ENCODE measurements at regions not wholly inside any gene's neighbourhood (a gene's known extent, or its start where the extent isn't known, plus 50 kb on each side); places are given as distances from the start of the nearest gene placed in this dataset.

DNA sequence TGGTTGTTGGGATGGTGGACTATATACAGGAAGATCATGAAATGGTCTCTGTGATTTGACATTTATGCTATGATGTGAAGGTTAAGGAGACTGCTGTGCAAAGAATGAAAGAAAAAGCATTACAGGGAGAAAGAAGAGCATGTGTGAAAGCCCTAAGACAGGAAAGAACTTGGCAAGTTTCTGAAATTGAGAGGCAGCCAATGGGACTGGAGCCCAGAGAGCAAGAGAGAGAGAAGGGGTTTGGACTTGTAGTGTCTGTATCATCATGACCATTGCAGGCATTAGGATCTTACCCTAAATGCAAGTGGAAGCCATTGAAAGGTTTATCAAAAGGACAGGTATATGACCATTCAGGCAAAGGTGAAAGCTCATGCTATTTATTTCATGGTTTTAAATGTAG lies 147.1 kb downstream of the NAA11 start:
- ChIA-PET POLR2A (no interaction called here), CTCF (ENCODE audit: unreplicated experiment) (no interaction called here)
- Histone ChIP-seq H3K27ac (ENCODE audit: low read depth, low read length, poor library complexity, severe bottlenecking) (no peak overlapping the region), H4K20me1 (ENCODE audit: insufficient read depth, low read length) (no peaks in the 10 kb centered on the region), H3K36me3 (ENCODE audit: insufficient read depth, low read length) (no peaks in the 10 kb centered on the region), H2AFZ (ENCODE audit: low read length) (no peak overlapping the region), H3K4me2 (ENCODE audit: low read length) (no peak overlapping the region), H3K9me2 (ENCODE audit: insufficient read depth, low read length) (no peaks in the 10 kb centered on the region), H3K4me3 (ENCODE audit: low read depth, low read length, poor library complexity, severe bottlenecking) (no peak overlapping the region), H3K9me3 (ENCODE audit: low read length) (no peaks in the 10 kb centered on the region), H3K4me1 (ENCODE audit: insufficient read depth, low read length, poor library complexity, severe bottlenecking) (no peaks in the 10 kb centered on the region), H3K79me2 (ENCODE audit: insufficient read depth, low read depth, low read length) (no peaks in the 10 kb centered on the region)
- intact Hi-C loops (cut with micrococcal nuclease; ENCODE audit: unreplicated experiment), result no loop called here
- no peak for DNase-seq (ENCODE audit: low spot score)
- TF ChIP-seq EZH2phosphoT487 (IDR thresholded peaks at IDR 0.05; ENCODE audit: borderline replicate concordance, low read depth, low read length), result no peak
- TF ChIP-seq CTCF (conservative IDR thresholded peaks at IDR 0.05; ENCODE audit: low read length), result no peak
- no TSS peak for BruUV-seq (replicated peaks)

GRCh38 chr4:79177388-79177787 lies 148.5 kb downstream of the NAA11 start:
- Histone ChIP-seq H3K79me2 (ENCODE audit: insufficient read depth, low read depth, low read length) (no peaks in the 10 kb centered on the region), H3K4me1 (ENCODE audit: insufficient read depth, low read length, poor library complexity, severe bottlenecking) (no peaks in the 10 kb centered on the region), H3K4me3 (ENCODE audit: low read depth, low read length, poor library complexity, severe bottlenecking) (no peak overlapping the region), H3K9me3 (ENCODE audit: low read length) (no peaks in the 10 kb centered on the region), H3K9me2 (ENCODE audit: insufficient read depth, low read length) (no peaks in the 10 kb centered on the region), H3K4me2 (ENCODE audit: low read length) (no peak overlapping the region), H3K27ac (ENCODE audit: low read depth, low read length, poor library complexity, severe bottlenecking) (no peak overlapping the region), H3K36me3 (ENCODE audit: insufficient read depth, low read length) (no peaks in the 10 kb centered on the region), H2AFZ (ENCODE audit: low read length) (no peak overlapping the region), H4K20me1 (ENCODE audit: insufficient read depth, low read length) (no peaks in the 10 kb centered on the region)
- CTCF ChIA-PET (ENCODE audit: unreplicated experiment), result no interaction called here
- no peak for DNase-seq (ENCODE audit: low spot score)
- POLR2A ChIA-PET, result interaction anchor here (0.6 kb wide), 1 partner anchor 29 kb away, joined by 4 read pairs; no protein-coding TSS in a partner anchor
- TF ChIP-seq EZH2phosphoT487 (IDR thresholded peaks at IDR 0.05; ENCODE audit: borderline replicate concordance, low read depth, low read length) (no peak), CTCF (conservative IDR thresholded peaks at IDR 0.05; ENCODE audit: low read length) (no peak)
- intact Hi-C loops (cut with micrococcal nuclease; ENCODE audit: unreplicated experiment), result no loop called here
- no TSS peak for BruUV-seq (replicated peaks)

DNA sequence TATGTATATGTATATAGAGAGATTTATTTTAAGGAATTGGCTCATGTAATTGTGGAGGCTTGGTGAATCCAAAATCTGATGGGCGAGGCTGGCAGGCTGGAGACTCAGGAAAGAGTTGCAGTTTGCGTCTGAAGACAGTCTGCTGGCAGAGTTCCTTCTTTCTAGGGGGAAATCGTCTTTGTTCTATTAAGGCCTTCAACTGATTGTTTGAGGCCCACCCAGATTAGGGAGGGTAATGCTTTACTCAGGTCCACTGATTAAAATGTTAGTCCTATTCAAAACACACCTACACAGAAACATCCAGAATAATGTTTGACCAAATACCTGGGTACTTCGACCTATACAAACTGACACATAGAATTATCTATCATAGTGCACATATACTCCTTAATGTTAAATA lies 149.5 kb downstream of the NAA11 start:
- H3K9me2 ChIP-seq (ENCODE audit: insufficient read depth, low read length), result no peaks in the 10 kb centered on the region
- intact Hi-C loops (cut with micrococcal nuclease; ENCODE audit: unreplicated experiment), result no loop called here
- TF ChIP-seq CTCF (conservative IDR thresholded peaks at IDR 0.05; ENCODE audit: low read length), result no peak
- no peak for TF ChIP-seq EZH2phosphoT487 (IDR thresholded peaks at IDR 0.05; ENCODE audit: borderline replicate concordance, low read depth, low read length)
- H2AFZ ChIP-seq (ENCODE audit: low read length), result no peak overlapping the region
- H3K4me2 ChIP-seq (ENCODE audit: low read length), result no peak overlapping the region
- no peaks in the 10 kb centered on the region for H3K4me1 ChIP-seq (ENCODE audit: insufficient read depth, low read length, poor library complexity, severe bottlenecking)
- no peak overlapping the region for H3K4me3 ChIP-seq (ENCODE audit: low read depth, low read length, poor library complexity, severe bottlenecking)
- ChIA-PET POLR2A (interaction anchor here (0.7 to 1.3 kb wide), 3 partner anchors 10 to 1162 kb away, joined by 3 to 4 read pairs (median 3); no protein-coding TSS in a partner anchor), CTCF (ENCODE audit: unreplicated experiment) (no interaction called here)
- no peaks in the 10 kb centered on the region for H3K79me2 ChIP-seq (ENCODE audit: insufficient read depth, low read depth, low read length)
- no peak for DNase-seq (ENCODE audit: low spot score)
- H3K27ac ChIP-seq (ENCODE audit: low read depth, low read length, poor library complexity, severe bottlenecking), result no peak overlapping the region
- H3K9me3 ChIP-seq (ENCODE audit: low read length), result no peaks in the 10 kb centered on the region
- BruUV-seq (replicated peaks), result no TSS peak
- H3K36me3 ChIP-seq (ENCODE audit: insufficient read depth, low read length), result no peaks in the 10 kb centered on the region
- H4K20me1 ChIP-seq (ENCODE audit: insufficient read depth, low read length), result no peaks in the 10 kb centered on the region

Measured in OCI-LY7 (cell line).